Ovary (tissue), 3 donors: ENCODE measurements at regions not wholly inside any gene's neighbourhood (a gene's known extent, or its start where the extent isn't known, plus 50 kb on each side); places are given as distances from the start of the nearest gene placed in this dataset.
"Not testable (repeated sequence)": the region's sequence is repeated elsewhere in the genome, so short reads cannot be mapped to it uniquely, and the experiment has no call there.

ENCODE experiments used
- EP300 ChIP-seq: sonication (generic); formaldehyde crosslinking; IDR thresholded peaks from one replicate; pipeline ENCODE4 v1.6.1; 2017; ENCODE audit warnings: antibody characterized with exemption
- POLR2A ChIP-seq: fragments of 450-650 bp; IDR thresholded peaks from one replicate; pipeline ENCODE4 v1.6.1; 2017; ENCODE audit warnings: antibody characterized with exemption, mild to moderate bottlenecking, moderate library complexity
- TF ChIP-seq, protein P1 (sequence below), 3 donors: fragments of 450-650 bp in 2 of 3; fragments of 200-600 bp in 1 of 3; IDR thresholded peaks; one replicate each; pipeline versions ENCODE4 v1.5.1 to v1.8.0; 2016 to 2022; ENCODE audit warnings: antibody characterized with exemption in 3 of 3, mild to moderate bottlenecking in 1 of 3
- donor health status: DM: no; HTN: no; CAD: no.

DNA sequence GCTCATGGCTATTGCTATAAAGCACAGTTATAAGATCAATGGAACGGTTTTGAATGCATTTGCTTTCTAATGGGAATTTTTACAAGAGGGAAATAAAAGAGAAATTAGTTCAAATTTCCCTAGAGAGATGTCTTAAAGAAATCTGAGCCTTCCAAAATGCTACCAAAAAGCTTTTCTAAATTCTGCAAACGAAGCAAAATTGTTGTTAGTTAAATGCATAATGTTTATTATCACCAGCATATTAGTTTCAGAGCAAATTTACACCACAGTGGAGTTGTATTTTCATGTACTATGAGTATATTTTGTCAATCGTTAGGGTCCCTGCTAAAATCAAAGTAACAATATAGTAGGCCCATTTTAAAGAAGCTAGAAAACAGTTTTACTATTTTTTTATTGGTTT is 67.4 kb upstream of the KIF2A start:
- TF ChIP-seq, protein P1, sequence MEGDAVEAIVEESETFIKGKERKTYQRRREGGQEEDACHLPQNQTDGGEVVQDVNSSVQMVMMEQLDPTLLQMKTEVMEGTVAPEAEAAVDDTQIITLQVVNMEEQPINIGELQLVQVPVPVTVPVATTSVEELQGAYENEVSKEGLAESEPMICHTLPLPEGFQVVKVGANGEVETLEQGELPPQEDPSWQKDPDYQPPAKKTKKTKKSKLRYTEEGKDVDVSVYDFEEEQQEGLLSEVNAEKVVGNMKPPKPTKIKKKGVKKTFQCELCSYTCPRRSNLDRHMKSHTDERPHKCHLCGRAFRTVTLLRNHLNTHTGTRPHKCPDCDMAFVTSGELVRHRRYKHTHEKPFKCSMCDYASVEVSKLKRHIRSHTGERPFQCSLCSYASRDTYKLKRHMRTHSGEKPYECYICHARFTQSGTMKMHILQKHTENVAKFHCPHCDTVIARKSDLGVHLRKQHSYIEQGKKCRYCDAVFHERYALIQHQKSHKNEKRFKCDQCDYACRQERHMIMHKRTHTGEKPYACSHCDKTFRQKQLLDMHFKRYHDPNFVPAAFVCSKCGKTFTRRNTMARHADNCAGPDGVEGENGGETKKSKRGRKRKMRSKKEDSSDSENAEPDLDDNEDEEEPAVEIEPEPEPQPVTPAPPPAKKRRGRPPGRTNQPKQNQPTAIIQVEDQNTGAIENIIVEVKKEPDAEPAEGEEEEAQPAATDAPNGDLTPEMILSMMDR (IDR thresholded peaks at IDR 0.05), result not testable (repeated sequence)
- TF ChIP-seq POLR2A, EP300: not testable (repeated sequence)
